B cell (primary cell): ENCODE measurements at regions not wholly inside any gene's neighbourhood (a gene's known extent, or its start where the extent isn't known, plus 50 kb on each side); places are given as distances from the start of the nearest gene placed in this dataset.

ENCODE experiments used
- CTCF ChIP-seq: fragments of 200-600 bp; IDR thresholded peaks from one replicate; pipeline ENCODE4 v1.8.0; 2022; ENCODE audit warnings: antibody characterized with exemption, mild to moderate bottlenecking
- EZH2 ChIP-seq: IDR thresholded peaks from 2 replicates; pipeline ENCODE4 v1.6.1; 2012; ENCODE audit warnings: borderline replicate concordance, low read depth, mild to moderate bottlenecking, moderate library complexity, low read length; ENCODE audit not compliant: insufficient read depth, poor library complexity, severe bottlenecking

DNA sequence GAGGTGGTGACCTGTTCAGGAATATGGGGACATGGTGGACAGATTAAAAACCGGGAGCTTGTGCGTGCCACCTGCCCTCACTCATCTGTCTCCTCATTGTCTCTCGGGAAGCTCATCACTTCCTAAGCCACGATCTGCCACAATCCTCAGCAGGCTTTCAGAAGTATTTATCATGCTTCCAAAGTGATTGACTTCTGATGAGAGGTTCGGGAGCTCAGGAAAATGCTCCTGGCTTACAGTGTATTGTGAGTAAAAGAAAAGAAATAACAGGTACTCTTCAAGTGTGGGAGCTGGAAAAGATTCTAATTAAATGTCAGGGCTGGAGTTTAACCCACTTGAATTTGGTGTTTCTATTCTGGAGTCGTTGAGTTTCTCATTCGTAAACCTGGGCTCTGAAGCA lies 91.9 kb upstream of the DRD2 start:
- no peak for TF ChIP-seq CTCF
- TF ChIP-seq EZH2, result no peak
